ENCODE measurements at regions not wholly inside any gene's neighbourhood (a gene's known extent, or its start where the extent isn't known, plus 50 kb on each side); places are given as distances from the start of the nearest gene placed in this dataset.
"Not testable (repeated sequence)": the region's sequence is repeated elsewhere in the genome, so short reads cannot be mapped to it uniquely, and the experiment has no call there.

- Histone ChIP-seq H3K27me3 (ENCODE audit: control insufficient read depth, insufficient read depth, low read length, poor library complexity, severe bottlenecking) (no peaks in the 10 kb centered on the region), H3K36me3 (ENCODE audit: control insufficient read depth, insufficient read depth, low read length) (no peaks in the 10 kb centered on the region), H3K4me1 (ENCODE audit: control insufficient read depth, insufficient read depth, low read length) (no peaks in the 10 kb centered on the region), H3K4me3 (ENCODE audit: insufficient read depth, low read depth, low read length) (no peak overlapping the region), H3K27ac (ENCODE audit: insufficient read depth, low read depth, low read length, poor library complexity, severe bottlenecking) (no peak overlapping the region), H3K9me3 (ENCODE audit: control insufficient read depth, low read length) (no peaks in the 10 kb centered on the region)
- WGBS, 2 experiments: no CpG with 5 or more reads among the region's 1 CpG
Measured at GRCh38 chr1:189686288-189686687, 791.4 kb downstream of the BRINP3 start.

GRCh38 chr1:189693140-189693539, 784.5 kb downstream of the BRINP3 start:
- H3K36me3 ChIP-seq (ENCODE audit: control insufficient read depth, insufficient read depth, low read length): no peaks in the 10 kb centered on the region
- no peaks in the 10 kb centered on the region for H3K4me1 ChIP-seq (ENCODE audit: control insufficient read depth, insufficient read depth, low read length)
- no peak overlapping the region for H3K4me3 ChIP-seq (ENCODE audit: insufficient read depth, low read depth, low read length)
- 94 to 100% methylated on average over 2 of the region's 2 CpGs for WGBS, 2 experiments
- no peak overlapping the region for H3K27ac ChIP-seq (ENCODE audit: insufficient read depth, low read depth, low read length, poor library complexity, severe bottlenecking)
- no peaks in the 10 kb centered on the region for H3K27me3 ChIP-seq (ENCODE audit: control insufficient read depth, insufficient read depth, low read length, poor library complexity, severe bottlenecking)
- H3K9me3 ChIP-seq (ENCODE audit: control insufficient read depth, low read length): no peaks in the 10 kb centered on the region

GRCh38 chr1:189696297-189696696, 781.4 kb downstream of the BRINP3 start:
- Histone ChIP-seq H3K4me3 (ENCODE audit: insufficient read depth, low read depth, low read length) (no peak overlapping the region), H3K9me3 (ENCODE audit: control insufficient read depth, low read length) (no peaks in the 10 kb centered on the region), H3K27me3 (ENCODE audit: control insufficient read depth, insufficient read depth, low read length, poor library complexity, severe bottlenecking) (no peaks in the 10 kb centered on the region), H3K36me3 (ENCODE audit: control insufficient read depth, insufficient read depth, low read length) (no peaks in the 10 kb centered on the region), H3K4me1 (ENCODE audit: control insufficient read depth, insufficient read depth, low read length) (no peaks in the 10 kb centered on the region), H3K27ac (ENCODE audit: insufficient read depth, low read depth, low read length, poor library complexity, severe bottlenecking) (no peak overlapping the region)
- WGBS, 2 experiments: 93 to 95% methylated on average over 19 of the region's 19 CpGs

GRCh38 chr1:189697113-189697512, 780.6 kb downstream of the BRINP3 start:
- H3K4me3 ChIP-seq (ENCODE audit: insufficient read depth, low read depth, low read length): no peak overlapping the region
- 91 to 95% methylated on average over 22 of the region's 22 CpGs for WGBS, 2 experiments
- no peak overlapping the region for H3K27ac ChIP-seq (ENCODE audit: insufficient read depth, low read depth, low read length, poor library complexity, severe bottlenecking)
- no peaks in the 10 kb centered on the region for H3K9me3 ChIP-seq (ENCODE audit: control insufficient read depth, low read length)
- no peaks in the 10 kb centered on the region for H3K4me1 ChIP-seq (ENCODE audit: control insufficient read depth, insufficient read depth, low read length)
- no peaks in the 10 kb centered on the region for H3K36me3 ChIP-seq (ENCODE audit: control insufficient read depth, insufficient read depth, low read length)
- H3K27me3 ChIP-seq (ENCODE audit: control insufficient read depth, insufficient read depth, low read length, poor library complexity, severe bottlenecking): no peaks in the 10 kb centered on the region

GRCh38 chr1:189701606-189702005, 776.1 kb downstream of the BRINP3 start:
- H3K27me3 ChIP-seq (ENCODE audit: control insufficient read depth, insufficient read depth, low read length, poor library complexity, severe bottlenecking): no peaks in the 10 kb centered on the region
- H3K4me1 ChIP-seq (ENCODE audit: control insufficient read depth, insufficient read depth, low read length): no peaks in the 10 kb centered on the region
- 83 to 97% methylated on average over 3 of the region's 3 CpGs for WGBS, 2 experiments
- H3K27ac ChIP-seq (ENCODE audit: insufficient read depth, low read depth, low read length, poor library complexity, severe bottlenecking): no peak overlapping the region
- H3K9me3 ChIP-seq (ENCODE audit: control insufficient read depth, low read length): no peaks in the 10 kb centered on the region
- no peaks in the 10 kb centered on the region for H3K36me3 ChIP-seq (ENCODE audit: control insufficient read depth, insufficient read depth, low read length)
- no peak overlapping the region for H3K4me3 ChIP-seq (ENCODE audit: insufficient read depth, low read depth, low read length)

GRCh38 chr1:189706594-189706993, 771.1 kb downstream of the BRINP3 start:
- no peak overlapping the region for H3K27ac ChIP-seq (ENCODE audit: insufficient read depth, low read depth, low read length, poor library complexity, severe bottlenecking)
- WGBS, 2 experiments: 100% methylated on average over 1 of the region's 1 CpG; no CpG with 5 or more reads in 1 of the 2 experiments

GRCh38 chr1:189708674-189709073, 769.0 kb downstream of the BRINP3 start:
- H3K27me3 ChIP-seq (ENCODE audit: control insufficient read depth, insufficient read depth, low read length, poor library complexity, severe bottlenecking): no peaks in the 10 kb centered on the region
- no peak overlapping the region for H3K4me3 ChIP-seq (ENCODE audit: insufficient read depth, low read depth, low read length)
- no peak overlapping the region for H3K27ac ChIP-seq (ENCODE audit: insufficient read depth, low read depth, low read length, poor library complexity, severe bottlenecking)
- no peaks in the 10 kb centered on the region for H3K36me3 ChIP-seq (ENCODE audit: control insufficient read depth, insufficient read depth, low read length)
- H3K9me3 ChIP-seq (ENCODE audit: control insufficient read depth, low read length): no peaks in the 10 kb centered on the region
- H3K4me1 ChIP-seq (ENCODE audit: control insufficient read depth, insufficient read depth, low read length): no peaks in the 10 kb centered on the region
- whole genome bisulfite sequencing, 2 experiments: 86 to 90% methylated on average over 3 of the region's 3 CpGs

More at GRCh38 chr1:189706594-189706993, 771.1 kb downstream of the BRINP3 start:
- Histone ChIP-seq H3K36me3 (ENCODE audit: control insufficient read depth, insufficient read depth, low read length) (no peaks in the 10 kb centered on the region), H3K9me3 (ENCODE audit: control insufficient read depth, low read length) (no peaks in the 10 kb centered on the region), H3K4me1 (ENCODE audit: control insufficient read depth, insufficient read depth, low read length) (no peaks in the 10 kb centered on the region), H3K4me3 (ENCODE audit: insufficient read depth, low read depth, low read length) (no peak overlapping the region), H3K27me3 (ENCODE audit: control insufficient read depth, insufficient read depth, low read length, poor library complexity, severe bottlenecking) (no peaks in the 10 kb centered on the region)

GRCh38 chr1:189718147-189718795, 759.4 kb downstream of the BRINP3 start:
- not testable (repeated sequence) for H3K27ac ChIP-seq (ENCODE audit: insufficient read depth, low read depth, low read length, poor library complexity, severe bottlenecking); H3K4me1 ChIP-seq (ENCODE audit: control insufficient read depth, insufficient read depth, low read length)
- 96 to 97% methylated on average over 38 of the region's 38 CpGs for whole genome bisulfite sequencing, 2 experiments

GRCh38 chr1:189726806-189727205, 750.9 kb downstream of the BRINP3 start:
- 87 to 97% methylated on average over 4 of the region's 4 CpGs for WGBS, 2 experiments

More at GRCh38 chr1:189718147-189718795, 759.4 kb downstream of the BRINP3 start:
- not testable (repeated sequence) for H3K36me3 ChIP-seq (ENCODE audit: control insufficient read depth, insufficient read depth, low read length); H3K27me3 ChIP-seq (ENCODE audit: control insufficient read depth, insufficient read depth, low read length, poor library complexity, severe bottlenecking); H3K4me3 ChIP-seq (ENCODE audit: insufficient read depth, low read depth, low read length); H3K9me3 ChIP-seq (ENCODE audit: control insufficient read depth, low read length)

GRCh38 chr1:189751311-189751710, 726.4 kb downstream of the BRINP3 start:
- H3K27ac ChIP-seq (ENCODE audit: insufficient read depth, low read depth, low read length, poor library complexity, severe bottlenecking): no peak overlapping the region
- H3K4me3 ChIP-seq (ENCODE audit: insufficient read depth, low read depth, low read length): no peak overlapping the region
- H3K4me1 ChIP-seq (ENCODE audit: control insufficient read depth, insufficient read depth, low read length): no peaks in the 10 kb centered on the region
- no peaks in the 10 kb centered on the region for H3K9me3 ChIP-seq (ENCODE audit: control insufficient read depth, low read length)
- H3K27me3 ChIP-seq (ENCODE audit: control insufficient read depth, insufficient read depth, low read length, poor library complexity, severe bottlenecking): no peaks in the 10 kb centered on the region
- no peaks in the 10 kb centered on the region for H3K36me3 ChIP-seq (ENCODE audit: control insufficient read depth, insufficient read depth, low read length)

More at GRCh38 chr1:189726806-189727205, 750.9 kb downstream of the BRINP3 start:
- H3K4me1 ChIP-seq (ENCODE audit: control insufficient read depth, insufficient read depth, low read length): no peaks in the 10 kb centered on the region
- no peaks in the 10 kb centered on the region for H3K36me3 ChIP-seq (ENCODE audit: control insufficient read depth, insufficient read depth, low read length)
- no peaks in the 10 kb centered on the region for H3K9me3 ChIP-seq (ENCODE audit: control insufficient read depth, low read length)
- no peaks in the 10 kb centered on the region for H3K27me3 ChIP-seq (ENCODE audit: control insufficient read depth, insufficient read depth, low read length, poor library complexity, severe bottlenecking)
- H3K4me3 ChIP-seq (ENCODE audit: insufficient read depth, low read depth, low read length): no peak overlapping the region
- H3K27ac ChIP-seq (ENCODE audit: insufficient read depth, low read depth, low read length, poor library complexity, severe bottlenecking): no peak overlapping the region
